Non-pigmented ciliary epithelial cell (primary cell): ENCODE measurements at regions not wholly inside any gene's neighbourhood (a gene's known extent, or its start where the extent isn't known, plus 50 kb on each side); places are given as distances from the start of the nearest gene placed in this dataset.

Experiments used
- DNase-seq: peaks from one replicate; pipeline ENCODE4 v3.0.0-alpha.2; 2010; ENCODE audit warnings: low read depth

DNA sequence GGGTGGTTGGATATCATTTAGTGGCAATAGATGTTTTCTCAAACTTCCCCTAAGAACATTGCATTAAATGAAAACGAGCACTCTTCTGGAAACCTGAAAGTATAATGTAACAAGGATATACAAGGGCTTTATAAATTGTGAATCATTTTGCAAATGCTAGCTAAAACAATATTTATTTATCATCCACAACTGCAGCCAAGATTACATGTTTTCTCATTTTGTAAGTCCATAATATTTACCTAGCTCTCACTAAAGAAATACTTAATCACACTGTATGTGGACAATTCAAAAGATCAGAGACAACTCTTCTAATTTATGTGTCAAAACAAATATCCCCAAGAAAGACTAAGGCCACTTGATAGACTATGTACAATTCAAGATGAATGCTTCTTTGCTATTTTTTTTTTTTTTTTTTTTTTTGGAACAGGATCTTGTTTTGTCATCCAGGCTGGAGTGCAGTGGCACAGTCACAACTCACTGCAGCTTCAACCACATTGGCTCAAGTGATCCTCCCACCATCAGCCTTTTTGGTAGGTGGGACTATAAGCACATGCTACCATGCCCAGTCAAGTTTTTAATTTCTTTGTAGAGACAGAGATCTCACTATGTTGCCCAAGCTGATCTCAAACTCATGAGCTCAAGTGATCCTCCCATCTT, 427.7 kb upstream of the THBS1 start:
- no peak for DNase-seq

DNA sequence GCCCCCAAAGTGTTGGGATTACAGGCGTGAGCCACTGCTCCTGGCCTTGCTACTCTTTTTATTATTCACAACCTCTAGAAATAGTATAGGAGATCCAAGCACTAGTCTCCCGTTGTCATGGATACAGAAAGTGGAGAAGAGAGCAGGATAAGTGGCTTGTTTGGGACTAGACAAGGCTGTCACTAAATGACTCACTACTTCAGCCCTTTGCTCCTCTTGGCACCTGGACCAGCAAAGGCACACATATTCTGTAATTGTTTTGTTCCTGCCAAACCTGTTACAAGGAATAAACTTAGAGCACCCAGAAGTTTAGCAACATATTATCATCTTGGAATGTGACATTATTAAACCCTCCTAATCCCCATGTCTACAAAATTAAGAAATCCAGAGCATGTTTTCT, 427.2 kb upstream of the THBS1 start:
- no peak for DNase-seq

DNA sequence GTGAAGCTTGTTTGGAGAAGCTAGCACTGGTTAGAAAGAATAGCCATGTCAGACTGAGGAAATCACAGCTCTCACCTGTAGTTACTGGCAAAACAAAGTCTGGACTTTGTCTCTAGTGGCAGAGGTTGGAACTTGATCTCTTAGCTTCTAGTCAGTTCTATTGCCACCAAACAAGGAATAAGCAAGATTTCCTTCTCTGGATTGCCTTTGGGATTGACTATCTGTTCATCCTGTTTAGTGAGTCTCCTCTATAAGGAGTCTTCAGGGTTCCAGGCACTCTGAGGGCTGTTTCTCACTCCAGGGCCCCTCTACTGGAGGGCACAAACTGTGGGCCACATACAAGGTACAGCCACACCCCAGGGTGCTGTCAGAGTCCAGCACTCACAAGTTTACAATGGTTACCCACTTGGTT, 426.6 kb upstream of the THBS1 start:
- DNase-seq = no peak

GRCh38 chr15:39154776-39155175, 426.1 kb upstream of the THBS1 start:
- DNase-seq = no peak

- DNase-seq = no peak
These were observed 424.7 kb upstream of the THBS1 start for GRCh38 chr15:39156166-39156565.

DNA sequence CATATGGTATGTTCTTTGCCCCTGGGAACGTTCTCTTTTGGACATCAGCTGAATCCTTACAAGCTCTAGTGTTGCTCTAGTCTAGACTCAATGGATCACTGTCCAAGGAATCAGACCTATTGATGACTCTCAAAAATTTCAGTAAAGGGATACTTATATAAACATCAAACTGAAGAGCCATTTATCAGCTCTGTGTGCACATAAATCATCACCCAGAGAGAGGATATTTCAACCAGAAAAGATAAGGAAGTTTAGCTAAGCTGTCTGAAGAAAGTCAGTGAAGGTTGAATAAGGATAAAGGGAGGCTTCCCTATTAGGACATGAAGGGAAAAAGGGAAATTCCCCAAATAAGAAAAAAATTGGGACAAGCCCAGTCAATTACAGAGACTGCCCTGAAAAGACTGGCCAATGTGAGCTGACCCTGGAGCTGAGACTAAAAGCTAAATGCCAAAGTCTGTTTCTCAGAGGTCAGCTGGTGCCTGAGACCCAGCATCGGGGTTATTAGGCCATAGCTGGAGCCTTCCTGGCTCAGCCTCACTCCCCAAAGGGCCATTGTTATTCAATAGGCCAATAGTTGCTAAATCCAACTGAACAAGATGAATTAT, 424.1 kb upstream of the THBS1 start:
- no peak for DNase-seq

GRCh38 chr15:39157882-39158281, 423.0 kb upstream of the THBS1 start:
- no peak for DNase-seq

- DNase-seq = no peak
These were observed 421.0 kb upstream of the THBS1 start for GRCh38 chr15:39159833-39160232.

GRCh38 chr15:39161096-39161495, 419.8 kb upstream of the THBS1 start:
- no peak for DNase-seq

- no peak for DNase-seq
These were observed 415.7 kb upstream of the THBS1 start for GRCh38 chr15:39165020-39165706.

DNA sequence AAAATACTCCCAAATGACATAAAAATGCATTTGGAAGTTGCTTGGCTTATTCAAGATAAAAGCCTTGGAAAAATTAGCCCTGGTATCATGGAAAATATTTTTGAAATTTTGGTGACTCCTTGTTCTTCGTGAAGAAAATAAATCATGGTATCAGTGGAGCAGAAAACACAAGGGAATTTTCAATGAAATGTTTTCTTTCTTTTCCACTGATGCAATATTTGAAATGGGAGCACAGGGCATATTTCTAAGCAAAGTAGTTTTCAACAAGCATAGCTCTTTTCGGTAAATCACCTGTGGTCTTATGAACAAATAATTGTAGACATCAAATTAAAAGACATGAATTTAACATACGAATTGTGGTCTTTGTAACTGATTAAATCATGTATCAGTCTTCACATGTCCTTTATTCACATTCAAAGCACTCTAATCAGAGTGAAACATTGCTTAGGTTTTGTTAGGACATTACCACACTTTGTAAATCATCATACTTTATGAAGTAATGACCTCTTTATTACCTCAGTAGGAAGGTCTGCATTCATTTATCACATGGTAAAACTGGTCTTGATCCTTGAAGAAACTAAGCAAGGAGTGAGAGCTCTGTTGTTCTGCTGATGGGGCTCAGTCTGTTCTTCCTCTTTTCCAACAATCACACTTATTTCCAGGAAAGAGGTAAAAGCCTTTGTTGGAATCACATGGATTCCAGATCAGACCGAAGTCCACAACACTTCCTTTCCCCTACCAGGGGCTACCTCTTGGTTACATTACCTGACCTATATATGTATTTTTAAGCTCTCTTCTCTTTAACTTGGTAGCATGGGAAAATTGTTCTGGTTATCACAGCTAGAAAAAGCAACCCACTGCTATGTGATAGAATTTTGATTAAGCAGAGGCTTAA, 413.5 kb upstream of the THBS1 start:
- no peak for DNase-seq

GRCh38 chr15:39171944-39172368, 408.9 kb upstream of the THBS1 start:
- DNase-seq = peak; percentile 95

GRCh38 chr15:39172380-39173281, 408.2 kb upstream of the THBS1 start:
- DNase-seq = peak; percentile 50

DNA sequence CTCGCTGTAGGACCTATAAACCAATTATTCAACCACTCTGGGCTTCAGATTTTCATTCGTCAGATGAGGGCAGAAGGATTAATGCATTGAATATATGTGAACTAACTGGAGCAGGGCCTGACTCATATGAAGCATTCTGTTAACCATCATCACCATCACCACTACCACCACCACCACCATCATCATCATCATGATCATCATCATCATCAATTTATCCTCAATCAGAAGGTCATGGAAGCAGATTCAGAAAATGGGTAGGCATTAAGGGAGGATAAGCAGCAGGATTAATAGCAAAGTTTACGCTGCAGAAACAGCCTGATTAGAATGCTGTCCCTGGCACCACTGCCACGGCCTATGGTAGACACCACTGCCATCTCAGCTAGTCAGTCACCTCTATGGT, 407.5 kb upstream of the THBS1 start:
- no peak for DNase-seq

DNA sequence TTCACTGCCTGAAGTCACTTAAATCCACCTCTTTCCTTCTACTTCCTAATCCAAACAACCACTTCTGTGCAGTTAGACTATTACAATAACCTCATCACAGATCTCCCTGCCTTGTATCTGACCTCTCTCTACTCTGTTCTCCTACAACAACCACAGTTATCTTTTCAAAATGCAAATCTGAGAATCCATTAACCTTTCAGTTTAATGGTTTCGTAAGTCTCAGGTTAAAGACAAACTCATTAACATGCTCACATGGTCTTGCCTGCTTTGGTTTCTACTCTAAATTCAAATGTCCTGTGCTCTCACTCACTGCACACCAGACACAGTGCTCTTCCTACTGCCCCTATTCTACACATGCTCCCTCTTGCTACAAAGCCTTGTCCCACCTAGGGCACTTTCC, 406.5 kb upstream of the THBS1 start:
- no peak for DNase-seq

DNA sequence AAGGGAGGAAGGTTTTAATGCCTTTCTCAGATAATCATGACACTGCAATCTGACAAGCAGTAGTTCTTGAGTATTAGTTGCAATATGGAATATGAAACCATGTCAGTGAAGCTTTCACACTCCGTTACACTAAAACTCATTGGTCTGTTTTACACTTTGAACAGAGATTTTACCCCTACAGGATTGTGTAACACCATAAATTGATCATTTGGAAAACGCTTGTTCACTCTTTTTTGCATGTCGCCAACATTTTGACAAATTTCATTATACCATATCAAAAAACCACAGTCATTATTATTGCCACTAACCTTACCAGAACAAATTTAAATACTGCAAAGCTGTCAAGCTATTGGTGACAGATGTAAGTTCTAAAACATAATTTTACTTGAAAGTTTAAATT, 404.8 kb upstream of the THBS1 start:
- no peak for DNase-seq

DNA sequence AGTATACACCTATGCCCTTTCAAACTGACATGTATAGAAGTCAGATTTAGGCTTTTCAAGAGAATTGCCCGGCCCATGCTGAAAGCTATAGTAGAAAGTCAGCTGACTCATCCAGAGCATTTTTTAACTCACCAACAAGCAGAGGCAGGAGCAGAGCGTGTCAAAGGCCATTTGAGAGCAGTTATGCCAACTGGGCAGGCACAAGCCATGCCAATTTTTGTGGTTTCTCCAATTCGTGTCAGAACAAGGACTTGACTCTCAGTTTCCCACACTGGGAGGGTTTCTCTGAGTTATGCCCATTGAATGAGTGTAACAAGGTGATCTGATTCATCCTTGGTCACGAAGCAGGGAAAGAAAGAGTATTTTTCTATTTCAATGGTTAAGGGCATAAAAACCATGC, 403.3 kb upstream of the THBS1 start:
- DNase-seq = no peak

DNA sequence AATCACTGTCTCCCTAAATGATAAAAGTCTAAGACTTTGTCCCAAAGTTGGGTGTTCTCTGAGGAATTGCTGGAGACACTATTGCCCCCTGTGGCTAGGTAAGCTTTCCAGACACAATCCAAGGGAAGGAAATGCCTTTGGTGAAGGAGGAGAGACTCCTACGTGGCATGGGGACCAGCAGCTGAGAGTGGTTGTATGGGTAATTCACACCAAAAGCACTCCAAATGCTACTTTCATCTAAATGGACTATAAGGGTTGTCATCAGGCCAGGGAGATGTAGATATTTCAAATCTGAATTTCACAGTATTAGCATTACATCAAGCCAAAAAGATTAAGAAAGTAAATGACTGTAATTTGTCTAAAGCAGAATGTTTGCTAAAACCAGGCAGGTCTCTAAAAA, 400.8 kb upstream of the THBS1 start:
- DNase-seq = no peak

DNA sequence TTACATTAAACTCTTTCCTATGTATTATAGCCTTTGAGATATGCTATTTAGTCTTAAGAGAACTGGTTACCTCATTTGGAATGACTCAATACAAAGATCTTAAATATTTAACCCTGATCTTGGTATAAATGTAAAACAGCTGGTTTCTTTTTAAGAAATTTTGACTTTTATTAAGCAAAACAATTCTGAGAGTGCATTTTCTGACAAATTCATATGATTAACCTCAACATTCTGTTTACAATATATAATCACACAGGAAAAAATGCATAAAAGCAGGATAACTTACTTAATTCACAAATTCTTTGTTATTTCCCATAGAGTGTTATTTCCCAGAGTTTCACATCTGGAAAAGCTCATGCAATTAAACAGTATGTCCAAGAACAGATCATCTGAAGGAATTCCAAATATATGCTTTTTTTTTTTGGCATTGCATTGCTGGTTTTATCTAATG, 400.4 kb upstream of the THBS1 start:
- DNase-seq = no peak

DNA sequence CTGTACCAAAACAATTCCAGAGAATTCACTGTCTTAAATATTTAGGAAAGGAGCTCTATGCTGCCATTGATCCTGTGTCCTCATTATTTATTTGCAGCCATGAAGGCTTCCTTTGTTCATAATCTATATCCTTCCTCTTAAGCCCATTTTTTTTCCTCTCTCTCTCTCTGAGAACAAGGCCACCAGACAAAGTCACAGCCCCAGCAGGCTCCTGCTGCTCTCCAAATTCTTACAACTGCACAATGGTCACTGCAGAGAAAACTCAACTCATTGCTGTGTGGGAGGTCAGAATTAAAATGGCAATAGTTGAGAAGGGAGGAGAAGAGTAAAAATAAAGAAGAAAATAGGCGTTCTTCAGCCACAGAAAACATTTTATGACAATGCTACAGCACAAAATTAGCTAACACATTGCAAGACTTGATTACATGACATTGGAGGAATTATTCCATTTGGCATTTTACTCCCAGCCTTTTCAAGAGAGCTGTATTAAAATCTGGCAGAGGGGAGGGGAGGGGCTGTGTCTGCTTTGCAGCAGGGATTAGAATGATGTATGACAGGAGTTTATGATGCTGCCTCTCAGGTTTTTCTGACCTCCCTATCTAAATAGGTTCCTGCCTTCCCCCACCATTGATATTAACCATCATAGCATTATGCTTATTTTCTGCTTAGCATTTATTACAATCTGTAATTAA, 399.7 kb upstream of the THBS1 start:
- DNase-seq = no peak

DNA sequence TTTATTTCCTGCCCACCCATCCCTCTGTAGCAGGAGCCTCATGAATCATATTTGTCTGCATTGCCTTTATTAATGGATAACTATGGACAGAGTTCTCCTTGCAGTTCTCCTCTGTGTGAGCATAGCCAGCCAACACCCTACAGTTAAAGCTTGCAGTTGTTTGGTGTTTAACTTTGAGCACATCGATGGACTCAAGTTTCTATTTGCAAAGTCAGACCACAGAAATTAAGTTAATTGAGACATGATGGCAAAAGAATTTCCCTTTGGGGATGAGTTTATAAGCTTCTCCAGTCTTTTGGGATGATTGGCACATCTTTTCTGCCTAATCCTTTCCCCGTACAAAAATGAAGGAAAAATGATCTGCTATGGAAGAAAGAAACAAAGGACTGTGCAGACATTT, 398.9 kb upstream of the THBS1 start:
- no peak for DNase-seq
